ENCODE measurements at regions not wholly inside any gene's neighbourhood (a gene's known extent, or its start where the extent isn't known, plus 50 kb on each side); places are given as distances from the start of the nearest gene placed in this dataset.
"Not testable (repeated sequence)": the region's sequence is repeated elsewhere in the genome, so short reads cannot be mapped to it uniquely, and the experiment has no call there.

DNA sequence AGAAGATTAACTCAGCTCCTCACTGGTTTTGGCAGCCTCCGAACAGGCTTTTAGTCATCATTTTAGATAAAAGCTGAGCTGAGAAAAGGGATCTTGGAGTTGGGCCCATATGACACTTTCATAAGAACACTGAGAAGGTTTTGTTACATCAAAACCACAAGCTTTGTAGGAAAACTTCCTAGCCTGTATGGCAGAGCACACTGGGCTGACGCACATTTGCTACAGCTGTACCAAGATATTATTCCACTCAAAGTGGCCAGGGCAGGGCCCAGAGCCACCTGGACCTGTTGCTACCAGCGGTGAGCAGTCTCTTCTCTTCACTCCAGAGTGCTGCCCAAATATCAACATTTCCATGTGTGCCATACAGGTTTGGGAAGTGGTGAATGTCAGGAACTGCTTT is 160.5 kb upstream of the CCDC54 start:
- DNase-seq (ENCODE audit: low read depth in 2 of 2), result peak; percentile 57 to 59

DNA sequence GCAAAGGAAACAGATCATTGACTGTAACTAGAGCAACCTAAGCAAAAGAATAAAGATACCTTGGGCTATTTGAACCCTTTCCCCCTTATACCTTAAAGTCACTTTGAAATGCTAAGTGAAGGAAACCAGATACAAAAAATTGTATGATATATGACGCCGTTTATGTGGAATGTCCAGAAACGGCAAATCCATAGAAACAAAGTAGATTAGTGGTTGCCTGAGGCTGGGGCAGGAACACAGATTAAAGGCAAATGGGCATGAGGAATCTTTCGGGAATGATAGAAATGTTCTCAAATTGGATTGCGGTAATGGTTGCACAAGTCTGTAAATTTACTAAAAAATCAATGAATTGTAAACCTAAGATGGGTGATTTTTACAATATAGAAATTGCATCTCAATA is 160.1 kb upstream of the CCDC54 start:
- peak; percentile 73 to 76 for DNase-seq (ENCODE audit: low read depth in 2 of 2)

DNA sequence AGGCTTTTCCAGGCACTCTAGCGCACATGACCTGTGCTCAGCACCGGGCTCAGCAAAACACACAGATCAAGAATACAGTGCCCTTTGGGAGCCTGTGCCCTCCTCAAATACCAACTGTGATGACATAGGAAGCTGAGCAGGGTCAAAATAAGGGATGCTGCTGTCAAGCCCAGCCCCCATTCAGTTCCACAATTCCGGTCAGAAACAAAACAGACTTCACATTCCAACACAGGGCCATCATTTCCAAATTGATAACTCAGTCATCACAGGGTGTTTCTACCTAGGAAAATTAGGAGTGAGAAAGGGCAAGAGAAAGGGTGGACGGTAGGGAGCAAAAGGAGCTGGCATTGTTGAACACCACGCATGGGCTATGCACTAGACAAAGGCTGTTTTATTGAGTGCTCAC is 158.4 kb upstream of the CCDC54 start:
- no peak for DNase-seq (ENCODE audit: low read depth in 2 of 2)

DNA sequence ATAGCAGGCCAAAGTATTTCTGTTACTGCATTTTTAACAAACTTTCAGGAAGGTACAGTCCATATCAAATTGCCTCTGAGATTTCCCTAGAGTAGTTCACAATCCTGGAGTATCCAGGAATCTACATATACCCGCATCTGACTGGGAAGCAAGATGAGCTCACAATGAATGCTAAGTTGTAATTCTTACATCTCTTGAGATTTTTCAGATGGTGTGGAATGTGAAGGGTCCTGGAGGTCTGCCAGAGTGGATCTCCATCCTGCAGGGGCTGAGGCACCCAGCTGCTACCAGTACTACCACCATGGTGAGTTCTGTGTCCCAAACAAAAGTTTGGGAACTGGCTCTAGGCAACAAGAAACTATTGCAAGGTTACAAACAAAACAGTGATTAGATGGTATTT is 156.7 kb upstream of the CCDC54 start:
- DNase-seq (ENCODE audit: low read depth in 2 of 2), result no peak

DNA sequence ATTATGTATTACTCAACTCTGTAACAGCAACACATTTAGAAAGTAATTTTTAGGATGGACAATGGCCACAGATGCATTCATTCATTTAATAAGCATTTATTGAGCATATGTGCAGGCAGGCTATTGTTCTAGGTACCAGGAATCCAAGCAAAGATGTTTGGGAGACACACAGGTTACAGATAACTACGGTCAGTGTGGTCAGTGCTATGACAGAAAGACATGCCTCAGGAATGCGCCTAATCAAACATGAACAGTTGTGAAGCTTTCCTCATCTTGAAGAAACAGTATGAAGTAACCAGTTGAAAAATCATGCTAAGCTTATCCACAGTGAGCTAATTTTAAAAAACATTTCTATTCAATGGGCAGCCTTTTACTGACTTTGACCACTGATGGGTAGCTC is 155.4 kb upstream of the CCDC54 start:
- no peak for DNase-seq (ENCODE audit: low read depth in 2 of 2)

DNA sequence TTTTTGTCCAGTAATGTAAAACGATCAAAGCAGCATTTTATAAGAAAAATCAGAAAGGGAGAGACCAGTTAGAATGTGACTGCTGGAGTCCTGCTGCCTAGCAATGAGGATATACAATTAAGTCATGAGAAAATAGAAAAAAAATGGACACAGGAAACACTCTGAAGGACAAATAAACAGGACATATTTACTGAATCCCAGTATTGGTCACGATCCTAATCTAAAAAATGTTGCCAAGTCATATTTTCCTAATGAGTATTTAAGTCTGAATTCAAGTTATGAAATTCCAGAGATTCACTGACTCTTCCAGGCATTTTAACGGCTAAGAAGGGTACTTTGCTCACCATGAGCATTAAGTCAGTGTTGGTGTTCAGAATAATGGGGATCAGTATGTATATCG is 154.3 kb upstream of the CCDC54 start:
- DNase-seq (ENCODE audit: low read depth in 2 of 2), result no peak

DNA sequence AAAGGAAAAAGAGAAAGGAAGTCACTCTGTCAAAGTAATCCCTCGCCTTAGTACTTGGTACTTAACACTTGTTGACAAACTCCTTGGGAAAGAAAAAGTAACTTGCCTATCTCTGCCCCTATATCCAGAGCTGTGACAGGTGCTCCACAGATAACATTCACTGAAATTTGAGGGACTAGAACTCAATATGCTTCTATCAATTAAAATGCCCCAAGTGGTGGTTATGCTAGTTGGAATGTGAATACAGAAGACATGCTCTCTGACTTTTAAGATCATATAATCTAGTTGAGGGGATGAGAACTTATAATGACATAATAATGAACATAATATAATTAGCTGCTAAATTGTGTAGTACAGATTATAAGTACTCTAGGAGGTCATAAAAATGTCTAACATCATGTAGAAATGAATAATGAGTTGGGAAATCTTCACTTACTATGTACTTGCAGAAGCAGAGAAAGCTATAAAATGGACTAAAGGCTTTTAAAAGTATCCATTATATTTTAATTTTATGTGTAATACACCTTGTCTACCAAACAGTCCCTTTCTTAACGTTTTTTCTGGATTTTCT is 153.1 kb upstream of the CCDC54 start:
- DNase-seq (ENCODE audit: low read depth in 2 of 2), result no peak

DNA sequence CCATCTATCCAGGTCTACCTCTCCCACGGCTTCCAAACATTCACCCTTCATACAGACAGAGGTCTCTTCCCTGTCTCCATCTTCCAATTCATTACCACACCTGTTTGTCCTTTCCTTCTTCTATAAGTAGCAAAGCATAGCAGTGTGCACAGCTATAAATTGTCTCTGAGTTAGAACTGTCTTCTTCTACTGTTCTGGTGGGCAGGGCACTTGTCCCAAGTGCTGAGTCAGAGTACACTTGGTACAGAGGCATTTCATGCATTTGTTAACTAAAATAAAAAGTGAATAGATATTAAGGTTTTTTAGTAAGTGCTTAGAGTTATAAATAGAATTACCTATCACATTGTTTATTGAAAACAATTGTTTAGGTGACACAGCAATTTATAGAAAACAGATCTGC is 150.1 kb upstream of the CCDC54 start:
- no peak for DNase-seq (ENCODE audit: low read depth in 2 of 2)

DNA sequence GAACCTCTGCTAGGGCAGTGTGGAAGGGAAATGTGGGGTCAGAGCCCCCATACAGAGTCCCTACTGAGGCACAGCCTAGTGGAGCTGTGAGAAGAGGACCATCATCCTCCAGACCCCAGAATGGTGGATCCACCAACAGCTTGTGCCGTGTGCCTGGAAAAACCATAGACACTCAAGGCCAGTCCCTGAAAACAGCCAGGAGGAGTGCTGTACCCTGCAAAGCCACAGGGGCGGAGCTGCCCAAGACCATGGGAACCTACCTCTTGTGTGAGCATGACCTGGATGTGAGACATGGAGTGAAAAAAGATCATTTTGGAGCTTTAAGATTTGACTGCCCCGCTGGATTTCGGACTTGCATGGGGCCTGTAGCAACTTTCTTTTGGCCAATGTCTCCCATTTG is 143.4 kb upstream of the CCDC54 start:
- DNase-seq (ENCODE audit: low read depth in 2 of 2), result not testable (repeated sequence)

DNA sequence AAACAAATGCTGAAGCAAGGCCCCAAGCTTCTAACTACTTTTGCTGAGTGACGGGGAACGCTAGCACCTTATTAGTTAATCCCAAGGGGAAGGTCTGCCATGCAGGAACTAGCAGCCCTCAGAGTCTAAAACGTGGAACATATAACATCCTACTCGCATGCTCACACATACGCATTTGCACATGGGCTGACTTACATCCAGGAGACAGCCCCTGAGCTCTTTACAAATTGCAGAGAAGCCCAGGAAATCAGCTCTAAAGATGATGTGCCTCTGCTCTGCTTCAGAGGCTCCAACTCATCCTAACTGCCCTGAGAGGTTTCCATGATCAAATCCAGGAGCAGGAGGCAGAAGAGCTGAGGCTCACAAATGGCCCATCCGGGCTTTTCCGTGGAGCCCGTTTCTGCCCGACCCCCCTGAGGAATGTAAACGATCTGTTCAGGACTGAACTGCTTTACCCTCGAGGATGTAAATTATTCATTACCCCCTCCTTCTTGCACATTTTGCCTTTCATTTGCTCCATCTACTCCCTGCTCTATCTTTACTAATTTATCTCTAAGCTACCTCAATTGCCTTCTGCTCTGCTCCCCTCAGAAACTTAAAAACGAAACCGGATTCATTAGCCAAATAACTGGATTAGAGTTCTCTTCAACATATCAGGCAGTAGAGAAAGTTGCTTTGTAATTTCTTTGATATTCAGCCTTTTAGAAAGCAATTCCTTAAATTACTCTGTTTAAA is 141.9 kb upstream of the CCDC54 start:
- no peak for DNase-seq (ENCODE audit: low read depth in 2 of 2)

DNA sequence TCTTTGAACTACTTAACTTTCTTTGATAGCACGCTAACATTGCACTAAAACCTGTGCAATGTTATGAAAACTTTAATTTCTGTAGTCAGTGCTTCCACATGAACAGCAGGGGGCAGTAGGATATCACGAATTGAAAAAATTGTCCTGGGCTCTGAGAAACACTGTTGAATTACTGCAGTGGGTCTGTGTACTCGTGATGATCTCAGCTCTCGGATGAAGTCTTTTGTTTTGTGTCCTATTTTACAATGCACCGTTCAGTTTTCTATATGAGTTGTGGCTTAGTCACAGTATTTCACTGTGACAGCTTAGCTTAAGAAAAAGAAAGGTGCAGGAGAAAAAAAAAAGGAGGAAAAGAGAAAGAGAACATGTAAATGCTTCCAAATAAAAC is 141.3 kb upstream of the CCDC54 start:
- peak; percentile 73 to 74 for DNase-seq (ENCODE audit: low read depth in 2 of 2)

DNA sequence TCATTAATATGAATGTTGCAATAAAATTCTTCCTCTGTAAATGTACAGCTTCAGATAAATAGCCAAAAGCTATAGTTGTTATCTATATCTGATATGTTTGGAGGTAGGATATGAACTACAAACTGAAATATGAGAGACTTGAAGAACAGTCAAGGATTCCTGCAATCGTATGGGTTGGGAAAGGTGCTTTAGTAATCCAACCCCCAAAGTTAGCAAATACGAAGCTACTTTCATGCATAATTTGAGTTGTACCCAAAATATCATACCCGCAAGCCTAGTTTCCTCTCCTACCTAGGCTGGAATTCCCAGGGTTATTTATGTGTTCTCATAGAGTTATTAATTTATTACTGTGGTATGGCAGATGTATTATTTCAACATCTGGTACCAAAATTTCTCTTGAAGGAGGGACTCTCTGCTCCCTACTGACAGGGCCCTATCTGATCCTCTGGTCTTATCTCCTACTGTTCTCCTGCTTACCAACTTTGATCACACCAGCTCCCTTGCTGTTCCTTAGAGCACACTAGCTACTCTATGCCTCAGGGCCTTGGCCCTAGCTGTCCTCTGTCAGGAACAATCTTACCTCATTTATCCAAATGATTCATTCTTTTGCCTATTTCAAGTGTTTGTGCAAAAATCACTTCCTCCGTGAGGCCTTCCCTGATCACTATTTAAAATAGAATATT is 140.4 kb upstream of the CCDC54 start:
- no peak for DNase-seq (ENCODE audit: low read depth in 2 of 2)

DNA sequence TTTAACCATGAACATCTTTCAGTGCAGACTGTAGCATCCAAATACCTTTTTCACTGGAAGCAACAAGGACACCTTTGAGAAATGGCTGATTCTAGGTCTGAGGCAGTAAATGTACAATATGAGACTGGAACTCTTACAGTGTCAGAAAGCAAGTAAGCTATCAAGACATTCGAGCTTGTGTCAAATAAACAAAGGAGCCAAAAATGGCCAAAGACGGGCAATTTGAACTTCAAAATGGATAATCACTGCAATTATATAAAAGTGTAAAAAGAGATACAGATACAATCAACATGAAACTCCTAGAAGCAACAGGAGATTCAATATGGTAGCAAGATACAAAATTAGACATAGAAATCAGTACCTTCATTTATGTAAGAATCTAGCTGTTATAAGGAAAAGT is 138.5 kb upstream of the CCDC54 start:
- DNase-seq (ENCODE audit: low read depth in 2 of 2), result no peak

DNA sequence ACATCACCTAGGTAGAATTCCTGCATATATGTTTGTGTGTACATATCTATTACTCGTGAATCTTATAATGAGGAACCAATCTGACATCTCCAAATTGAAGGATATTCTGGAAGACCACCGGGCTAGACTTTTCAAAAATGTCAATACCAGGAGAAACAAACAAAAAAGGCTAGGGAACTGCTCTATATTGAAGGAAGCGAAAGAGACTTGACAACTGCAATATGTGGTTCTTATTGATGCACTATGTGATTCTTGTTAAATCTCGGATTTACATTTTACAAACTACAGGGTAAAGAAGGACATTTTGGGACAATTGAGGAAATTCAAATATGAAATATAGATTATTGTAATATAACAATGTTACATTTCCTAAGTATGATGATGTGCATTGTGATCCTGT is 137.5 kb upstream of the CCDC54 start:
- no peak for DNase-seq (ENCODE audit: low read depth in 2 of 2)

DNA sequence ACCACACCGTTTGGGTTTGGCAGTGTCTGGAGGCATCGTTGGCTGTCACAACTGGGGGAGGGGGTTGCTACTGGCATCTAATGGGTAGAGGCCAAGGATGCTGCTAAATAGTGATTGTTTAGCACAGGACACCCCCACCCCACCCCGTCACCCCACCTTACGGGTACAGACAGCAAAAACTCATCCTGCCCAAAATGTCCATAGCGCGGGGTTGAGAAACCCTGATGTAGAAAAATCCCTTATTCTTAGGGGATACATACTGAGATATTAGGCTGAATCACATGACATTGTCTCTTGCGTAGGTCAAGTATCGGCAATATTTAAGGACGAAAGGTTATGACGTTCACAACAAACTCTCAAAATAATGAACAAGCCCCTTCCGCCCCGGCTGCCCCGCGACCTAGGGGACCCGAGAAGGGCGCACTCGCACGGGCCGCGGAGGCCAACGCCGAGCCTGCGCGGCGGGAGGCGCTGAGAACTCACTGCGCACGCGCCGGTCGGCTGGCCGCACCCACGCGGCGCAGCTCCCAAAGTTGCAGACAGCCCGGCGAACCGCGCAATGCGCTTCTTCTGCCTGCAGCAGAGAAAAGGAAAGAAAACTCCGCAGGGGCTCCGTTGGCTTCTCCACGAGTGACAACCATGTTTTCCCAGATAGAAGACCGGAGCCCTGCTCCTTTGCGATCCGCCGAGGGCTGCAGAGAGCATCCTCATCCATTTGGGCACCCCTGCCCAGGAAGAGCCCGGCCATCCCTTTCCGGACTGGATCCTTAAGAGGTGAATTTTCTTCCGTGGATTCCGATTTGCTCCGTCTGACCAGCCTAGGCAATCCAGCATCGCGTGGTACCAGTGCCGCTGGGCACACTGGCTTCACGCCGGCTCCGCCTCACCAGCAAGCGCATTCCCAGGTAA is 136.8 kb upstream of the CCDC54 start:
- peak in 1 of 2 experiments; percentile 55 for DNase-seq (ENCODE audit: low read depth in 2 of 2)

DNA sequence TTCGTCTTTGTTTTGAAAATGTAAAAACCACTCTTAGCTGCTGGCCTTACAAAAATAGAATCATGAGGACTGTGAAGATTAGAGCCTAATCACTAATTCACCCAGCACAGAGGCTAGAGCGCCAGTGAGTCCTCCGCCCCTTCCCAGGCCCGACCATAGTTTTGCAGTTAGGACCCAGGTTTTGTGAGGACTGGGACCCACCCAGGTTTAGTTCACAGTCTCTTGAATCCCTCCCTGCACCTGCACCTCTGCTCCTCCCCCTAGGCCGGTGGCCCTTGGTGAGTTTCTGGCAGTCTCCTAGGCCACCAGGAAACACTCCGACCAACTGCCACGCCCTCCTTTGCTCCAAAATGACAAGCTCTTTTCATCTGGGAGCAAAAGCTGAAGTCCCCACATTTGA is 136.0 kb upstream of the CCDC54 start:
- DNase-seq (ENCODE audit: low read depth in 2 of 2), result no peak

DNA sequence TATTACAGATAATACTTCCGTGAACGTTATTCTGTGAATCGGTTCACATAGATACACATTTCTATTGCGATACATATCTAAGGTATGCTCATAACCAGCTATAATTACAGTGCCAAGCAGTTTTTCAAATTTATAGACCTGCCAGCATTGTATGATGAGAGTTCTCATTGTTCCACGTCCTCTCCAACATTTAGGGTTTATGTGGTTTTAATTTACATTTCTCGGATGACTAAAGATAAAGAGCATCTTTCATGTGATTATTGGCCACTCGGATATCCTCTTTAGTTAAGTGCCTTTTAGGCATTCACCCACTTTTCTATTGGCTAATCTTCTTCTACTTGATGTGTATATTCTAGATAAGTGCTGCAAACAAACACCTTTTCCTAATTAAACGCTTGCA is 134.7 kb upstream of the CCDC54 start:
- no peak for DNase-seq (ENCODE audit: low read depth in 2 of 2)

DNA sequence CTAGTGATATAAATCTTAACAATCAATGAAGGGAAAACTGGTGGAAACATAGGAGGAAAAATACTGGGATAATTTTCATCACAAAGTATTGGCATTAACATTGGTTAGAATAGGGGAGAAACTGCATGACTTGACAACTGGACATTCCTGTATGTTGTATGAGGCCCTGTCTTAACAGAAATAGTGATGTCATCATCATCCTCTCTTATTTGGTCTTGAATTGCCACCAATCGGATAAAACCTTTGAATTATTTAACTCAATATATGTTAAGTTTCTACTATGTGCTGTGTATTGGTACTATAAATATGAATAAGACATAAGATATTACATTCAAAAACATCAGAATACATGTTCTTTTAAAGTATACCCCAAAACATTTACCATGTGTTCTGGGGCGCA is 130.1 kb upstream of the CCDC54 start:
- DNase-seq (ENCODE audit: low read depth in 2 of 2), result no peak

DNA sequence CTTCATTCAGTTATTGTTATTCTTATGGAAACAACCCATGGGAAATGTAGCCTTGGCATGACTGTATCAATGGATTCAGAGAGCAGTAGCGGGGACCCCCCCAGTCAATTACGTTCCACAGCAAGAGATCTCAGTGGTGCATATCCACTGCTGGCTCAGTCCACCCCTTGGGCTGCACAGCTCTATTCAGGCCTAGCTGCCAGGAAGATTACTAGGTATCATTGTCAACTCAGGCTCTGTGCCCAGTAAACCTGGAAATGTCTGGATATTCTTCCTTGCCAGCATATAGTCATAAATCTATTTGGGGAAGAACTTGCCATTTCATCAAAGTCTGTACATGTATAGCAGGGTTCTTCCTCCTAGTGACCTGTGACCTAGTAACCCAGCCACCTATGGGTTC is 128.1 kb upstream of the CCDC54 start:
- DNase-seq (ENCODE audit: low read depth in 2 of 2), result no peak

DNA sequence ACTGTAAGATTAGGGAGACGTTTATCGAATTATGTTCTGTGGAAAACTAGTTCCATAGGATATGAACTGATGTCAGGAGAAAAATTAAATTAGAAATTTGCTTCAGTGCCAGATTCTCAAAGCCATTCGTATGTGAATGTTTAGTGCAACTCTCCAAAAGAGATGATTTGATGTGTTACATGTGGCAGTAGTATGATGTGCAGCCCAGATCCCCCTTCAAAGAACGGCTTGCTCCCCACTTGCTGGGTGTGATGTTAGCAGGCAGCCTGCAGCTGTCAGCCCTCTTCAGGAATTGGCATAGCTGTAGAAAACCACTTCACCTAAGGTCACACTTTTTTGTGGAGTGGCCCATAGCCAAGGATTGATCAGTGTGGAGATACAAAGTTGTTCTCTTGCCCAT is 127.0 kb upstream of the CCDC54 start:
- DNase-seq (ENCODE audit: low read depth in 2 of 2), result no peak

DNA sequence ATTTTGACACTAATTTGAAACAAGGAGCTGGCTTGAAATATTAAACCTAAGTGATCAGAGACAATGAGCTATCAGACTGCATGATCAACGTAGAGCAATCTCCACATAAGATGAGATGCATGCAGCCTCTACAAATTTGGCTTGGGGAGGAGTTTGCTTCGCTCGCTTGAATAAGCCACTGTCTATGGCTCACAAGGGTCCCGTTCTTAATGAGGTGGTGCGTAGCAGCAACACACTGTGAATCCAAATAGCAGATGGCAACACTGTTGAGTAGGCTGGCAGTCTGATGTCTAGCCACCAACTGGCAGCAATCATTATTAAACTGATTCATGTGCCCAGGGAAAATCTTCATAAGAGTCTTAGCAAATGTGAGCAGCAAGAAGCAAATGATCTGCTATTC is 125.4 kb upstream of the CCDC54 start:
- DNase-seq (ENCODE audit: low read depth in 2 of 2), result no peak

DNA sequence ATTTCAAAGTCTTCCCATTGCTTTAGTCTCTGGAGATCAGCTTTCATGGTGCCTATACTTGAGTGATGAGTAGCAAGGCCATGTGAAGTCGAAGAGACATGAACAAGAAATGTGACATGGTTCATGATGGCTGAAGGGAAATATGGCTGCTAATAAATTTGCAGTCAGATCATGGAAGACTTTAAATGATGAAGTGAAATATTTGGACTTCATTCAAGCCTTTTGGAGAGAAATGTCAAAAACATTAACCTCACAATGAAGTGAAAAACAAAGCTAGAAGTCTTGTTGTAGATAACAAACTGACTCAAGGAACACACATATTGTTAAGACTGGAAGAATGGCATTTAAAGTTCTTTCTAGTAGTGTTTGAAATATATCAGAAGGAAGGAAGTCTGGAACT is 120.3 kb upstream of the CCDC54 start:
- no peak for DNase-seq (ENCODE audit: low read depth in 2 of 2)

Data from fibroblast of skin of left quadriceps (primary cell).